Hepatic stellate cell (primary cell): ENCODE measurements at regions not wholly inside any gene's neighbourhood (a gene's known extent, or its start where the extent isn't known, plus 50 kb on each side); places are given as distances from the start of the nearest gene placed in this dataset.
"Not testable (repeated sequence)": the region's sequence is repeated elsewhere in the genome, so short reads cannot be mapped to it uniquely, and the experiment has no call there.

Experiments used
- DNase-seq: peaks from one replicate; pipeline ENCODE4 v3.0.0; 2011; ENCODE audit warnings: low spot score

DNA sequence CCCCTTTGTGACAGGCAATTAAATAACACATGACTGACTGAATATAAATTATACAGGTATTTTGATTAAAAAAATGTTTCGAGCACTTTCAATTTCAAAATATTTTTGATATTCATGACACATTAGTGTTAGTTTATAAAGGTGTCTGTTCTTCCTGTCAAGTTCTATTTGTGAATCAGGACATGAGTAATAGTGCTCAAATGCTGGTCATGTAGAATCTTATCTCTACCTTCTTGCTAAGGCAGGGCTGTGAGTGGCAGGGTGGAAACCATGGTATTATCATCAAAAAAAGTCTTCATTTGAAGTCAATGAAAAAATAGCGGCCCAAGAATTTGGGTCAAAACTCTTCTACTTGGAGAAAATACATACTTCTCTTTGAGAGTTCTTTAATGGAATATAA lies 250.2 kb downstream of the DACT1 start:
- no peak for DNase-seq

DNA sequence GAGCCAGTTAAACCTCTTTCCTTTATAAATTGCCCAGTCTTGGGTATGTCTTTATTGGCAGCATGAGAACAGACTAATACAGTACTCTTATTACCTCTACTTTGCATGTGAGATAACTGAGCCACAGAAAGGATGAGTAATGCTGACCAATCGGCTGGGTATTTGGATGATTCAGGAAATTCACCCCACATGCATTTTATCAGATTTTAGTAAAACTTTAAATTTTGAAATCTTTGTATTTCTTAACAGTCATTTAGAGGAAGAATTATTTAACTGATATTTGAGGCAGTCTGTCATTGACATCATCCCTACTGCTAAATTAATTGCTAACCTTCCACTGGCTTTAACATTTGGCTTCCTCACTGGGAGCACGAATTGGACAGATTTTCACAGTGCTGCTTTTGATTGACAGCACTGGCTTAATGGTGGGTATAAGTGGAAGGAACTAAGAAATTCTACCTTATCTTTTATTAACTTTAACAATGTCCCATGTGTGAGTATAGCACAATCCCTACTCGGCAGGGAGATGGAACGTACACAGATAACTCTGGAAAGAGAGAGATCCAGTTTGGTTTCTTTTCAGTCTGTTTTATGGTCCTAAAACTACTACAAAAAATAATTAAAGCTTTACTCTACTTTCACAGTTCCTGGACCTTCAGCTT lies 261.0 kb downstream of the DACT1 start:
- peak; percentile 27 for DNase-seq

DNA sequence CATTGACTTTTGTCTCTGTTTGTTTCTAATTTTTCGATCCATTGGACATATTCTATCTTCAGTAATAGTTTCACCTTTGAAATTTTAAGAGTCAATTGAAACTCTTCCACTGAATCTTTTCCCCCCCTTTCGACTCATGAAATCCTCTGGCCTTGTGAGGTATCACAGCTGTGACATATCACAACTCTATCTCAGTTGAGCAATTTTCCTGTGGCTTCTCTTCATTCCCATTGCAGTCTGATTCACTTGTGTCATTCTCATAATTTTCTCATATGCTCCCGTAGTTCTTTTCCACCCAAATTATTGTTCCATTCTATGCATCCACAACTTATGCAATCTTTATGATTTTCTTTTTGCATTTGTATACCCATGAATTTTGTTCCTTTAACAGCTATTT lies 261.6 kb downstream of the DACT1 start:
- DNase-seq = peak; percentile 30

DNA sequence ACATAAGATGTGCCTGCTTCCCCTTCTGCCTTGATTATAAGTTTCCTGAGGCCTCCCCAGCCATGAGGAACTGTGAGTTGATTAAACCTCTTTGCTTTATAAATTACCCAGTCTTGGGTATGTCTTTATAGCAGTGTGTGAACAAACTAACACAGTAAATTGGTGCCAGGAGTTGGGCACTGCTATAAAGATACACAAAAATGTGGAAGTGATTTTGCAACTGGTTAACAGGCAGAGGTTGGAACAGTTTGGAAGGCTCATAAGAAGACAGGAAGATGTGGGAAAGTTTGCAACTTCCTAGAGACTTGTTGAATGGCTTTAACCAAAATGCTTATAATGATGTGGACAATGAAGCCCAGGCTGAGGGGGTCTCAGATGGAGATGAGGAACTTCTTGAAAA lies 264.1 kb downstream of the DACT1 start:
- no peak for DNase-seq

DNA sequence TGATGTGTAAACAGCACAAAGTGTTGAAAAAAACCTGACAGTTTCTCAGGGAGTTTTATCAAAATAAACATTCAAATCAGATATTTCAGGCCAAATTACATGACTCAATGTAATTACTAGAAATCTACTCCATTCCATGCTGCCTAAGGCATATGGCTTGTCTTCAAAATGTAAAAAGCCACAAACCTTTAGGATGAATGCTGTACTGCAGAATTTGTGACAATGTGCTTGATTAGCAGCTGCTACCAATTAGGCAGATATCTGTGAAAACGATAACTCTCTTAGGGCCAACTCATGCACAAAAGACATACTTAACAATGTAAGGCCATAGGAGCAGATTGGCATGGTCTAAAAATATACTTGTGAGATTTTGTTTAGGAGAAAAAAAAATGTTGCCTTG lies 267.0 kb downstream of the DACT1 start:
- no peak for DNase-seq

DNA sequence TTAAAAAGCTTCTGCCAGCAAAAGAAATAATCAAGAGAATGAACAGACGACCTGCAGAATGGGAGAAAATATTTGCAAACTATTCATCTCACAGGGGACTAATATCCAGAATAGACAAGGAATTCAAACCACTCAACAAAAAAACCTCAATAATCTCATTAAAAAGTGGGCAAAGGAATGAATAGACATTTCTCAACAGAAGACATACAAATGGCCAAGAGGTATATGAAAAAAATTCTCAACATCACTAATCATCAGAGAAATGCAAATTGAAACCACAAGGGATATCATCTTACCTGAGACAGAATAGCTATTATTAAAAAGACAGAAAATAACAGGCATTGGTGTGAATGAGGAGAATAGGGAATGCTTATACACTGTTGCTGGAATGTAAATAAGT lies 270.0 kb downstream of the DACT1 start:
- DNase-seq = no peak

DNA sequence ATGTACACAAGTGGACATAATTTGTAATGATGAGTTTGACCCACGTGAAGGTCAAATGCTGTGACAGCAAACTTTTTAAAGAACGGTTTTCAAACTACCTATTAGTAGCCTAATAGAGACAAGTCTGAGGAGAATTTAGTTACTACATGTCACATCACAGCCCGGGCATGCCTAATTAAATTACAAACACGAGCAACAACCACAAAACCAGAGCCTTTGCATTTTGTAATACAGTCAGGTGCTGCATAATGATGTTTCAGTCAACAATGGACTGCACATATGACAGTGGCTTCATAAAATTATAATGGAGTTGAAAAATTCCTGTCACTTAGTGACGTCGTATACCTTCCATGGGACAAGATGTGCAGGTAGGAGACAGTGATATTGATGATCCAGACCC lies 274.5 kb downstream of the DACT1 start:
- DNase-seq = no peak

DNA sequence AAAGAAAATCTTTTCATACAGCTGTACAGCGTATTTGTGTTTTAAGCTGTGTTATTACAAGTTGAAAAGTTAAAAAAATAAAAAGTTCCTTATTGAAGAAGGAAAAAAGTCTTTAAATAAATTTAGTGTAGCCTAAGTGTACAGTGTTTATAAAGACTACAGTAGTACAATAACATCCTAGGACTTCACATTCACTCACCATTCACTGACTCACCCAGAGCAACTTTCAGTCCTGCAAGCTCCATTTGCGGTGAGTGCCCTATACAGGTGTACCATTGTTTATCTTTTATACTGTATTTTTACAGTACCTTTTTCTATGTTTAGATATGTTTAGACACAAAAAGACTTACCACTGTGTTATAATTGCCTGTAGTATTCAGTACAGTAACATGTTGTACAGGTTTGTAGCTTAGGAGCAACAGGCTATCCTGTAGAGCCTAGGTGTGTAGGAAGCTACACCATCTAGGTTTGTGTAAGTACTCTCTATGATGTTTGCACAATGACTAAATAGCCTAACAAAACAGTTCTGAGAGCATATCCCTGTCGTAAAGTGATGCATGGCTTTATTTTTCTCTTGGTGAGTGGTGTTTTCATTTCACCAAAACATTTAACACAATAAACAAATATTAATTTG lies 275.2 kb downstream of the DACT1 start:
- DNase-seq = no peak

DNA sequence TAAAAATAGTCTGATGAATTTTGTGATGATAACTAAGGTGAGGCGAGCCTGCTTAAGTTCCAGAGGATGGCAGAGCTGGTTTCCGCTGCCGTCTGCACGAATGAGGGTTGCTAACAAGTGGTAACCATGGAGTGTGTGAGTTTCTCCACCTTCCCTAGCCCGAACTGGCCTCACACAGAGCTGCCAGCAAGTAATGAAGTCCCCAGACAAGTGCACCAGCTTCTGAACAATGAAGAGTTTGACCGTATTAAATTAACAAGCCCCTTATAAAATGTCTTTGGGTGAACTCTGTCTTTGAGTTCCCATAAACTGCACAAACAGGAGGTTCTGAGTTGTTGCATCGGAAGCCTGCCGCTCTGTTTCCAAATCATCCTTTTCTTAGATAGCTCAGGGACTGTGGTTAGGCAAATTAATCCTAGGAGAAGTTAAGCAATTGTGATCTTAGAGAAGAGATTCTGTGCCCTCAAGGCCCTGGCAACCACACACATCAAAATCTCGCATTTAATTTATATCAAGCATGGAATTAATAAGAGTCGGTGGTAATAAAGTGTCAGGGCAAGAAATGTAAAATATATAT lies 274.1 kb upstream of the DAAM1 start:
- no peak for DNase-seq

DNA sequence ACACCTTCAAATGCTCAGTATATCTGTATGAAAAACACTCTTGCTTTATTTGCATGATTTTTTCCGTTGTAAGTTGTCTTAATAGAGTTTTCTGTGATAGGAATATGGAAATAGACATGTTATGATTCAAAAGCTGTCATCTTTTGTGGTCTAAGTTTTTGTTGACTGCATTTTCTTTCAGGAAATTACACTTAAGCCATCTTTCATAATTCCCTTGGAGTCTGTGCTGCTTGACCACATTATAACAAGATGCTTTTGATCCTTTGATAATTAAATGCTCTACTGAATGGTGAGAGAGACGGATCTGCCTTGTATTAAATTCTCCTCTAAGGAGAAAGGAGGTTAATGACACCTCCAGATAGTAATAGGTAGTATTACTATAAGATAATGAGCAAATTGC lies 272.8 kb upstream of the DAAM1 start:
- no peak for DNase-seq

DNA sequence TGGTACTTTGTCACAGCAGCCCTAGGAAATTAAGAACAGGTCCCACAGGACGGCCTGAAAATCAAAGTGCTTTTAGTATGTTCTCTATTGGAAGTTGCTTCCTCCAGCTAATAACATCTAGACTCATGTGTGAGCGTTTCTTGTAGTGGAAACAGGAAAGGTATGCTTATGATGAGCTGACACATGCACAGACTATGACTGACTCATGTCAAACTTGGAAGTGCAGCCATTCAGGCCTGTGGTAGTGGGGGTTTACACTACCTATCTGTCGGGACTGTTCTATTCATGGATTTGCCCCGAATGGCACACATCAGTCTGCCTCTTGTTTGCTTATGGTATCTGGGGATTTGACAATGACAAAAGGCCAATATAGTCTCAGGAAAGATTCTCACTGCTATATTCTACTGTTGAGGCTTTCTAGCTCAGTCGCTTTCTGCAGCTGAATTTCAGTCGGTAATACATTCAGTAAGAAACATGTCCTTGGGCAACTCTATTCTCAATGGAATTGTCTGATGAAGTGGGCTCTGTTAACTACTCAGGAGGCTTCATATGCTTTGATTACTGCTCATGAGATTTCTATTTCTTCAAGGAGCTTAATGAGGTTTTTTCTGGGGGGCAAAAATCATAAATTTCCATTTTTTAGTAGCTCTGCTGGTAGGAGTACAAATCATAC lies 270.3 kb upstream of the DAAM1 start:
- DNase-seq = peak; percentile 9

DNA sequence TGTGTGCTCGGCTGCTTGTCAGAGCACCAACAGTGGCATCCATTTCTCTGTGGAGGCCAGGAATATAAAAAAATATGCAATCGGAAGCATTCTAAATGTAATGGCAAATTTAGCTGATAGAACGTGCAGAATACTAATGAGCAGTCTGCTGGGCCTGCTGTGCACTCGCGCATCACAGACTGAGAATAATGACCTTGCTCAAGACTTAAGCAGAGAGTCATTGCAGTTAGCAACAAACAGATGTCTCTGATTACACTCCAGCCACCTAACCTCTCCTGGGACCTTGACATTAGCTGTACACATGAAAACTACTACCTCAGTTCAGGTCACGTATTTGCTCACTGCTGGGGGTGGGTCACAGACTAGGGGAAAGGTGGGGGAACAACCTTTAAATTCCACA lies 269.2 kb upstream of the DAAM1 start:
- DNase-seq = no peak

DNA sequence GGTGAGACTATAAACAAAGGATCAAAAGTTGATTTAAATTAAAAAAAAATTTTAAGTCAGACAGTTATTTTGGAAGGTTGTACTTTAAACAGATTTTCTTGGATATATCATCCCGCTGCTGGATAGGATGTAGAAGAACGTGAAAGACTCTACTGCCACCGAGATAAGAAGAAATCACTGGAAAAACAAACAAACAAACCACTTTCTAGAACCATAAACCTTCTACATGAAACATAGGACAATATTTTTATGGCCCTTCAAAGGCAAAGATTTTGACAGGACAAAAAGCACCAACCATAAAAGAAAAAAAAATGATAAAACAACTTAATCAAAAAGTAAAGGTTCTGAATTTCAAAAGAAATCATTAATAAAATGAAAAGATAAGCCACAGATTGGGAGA lies 268.2 kb upstream of the DAAM1 start:
- DNase-seq = no peak

DNA sequence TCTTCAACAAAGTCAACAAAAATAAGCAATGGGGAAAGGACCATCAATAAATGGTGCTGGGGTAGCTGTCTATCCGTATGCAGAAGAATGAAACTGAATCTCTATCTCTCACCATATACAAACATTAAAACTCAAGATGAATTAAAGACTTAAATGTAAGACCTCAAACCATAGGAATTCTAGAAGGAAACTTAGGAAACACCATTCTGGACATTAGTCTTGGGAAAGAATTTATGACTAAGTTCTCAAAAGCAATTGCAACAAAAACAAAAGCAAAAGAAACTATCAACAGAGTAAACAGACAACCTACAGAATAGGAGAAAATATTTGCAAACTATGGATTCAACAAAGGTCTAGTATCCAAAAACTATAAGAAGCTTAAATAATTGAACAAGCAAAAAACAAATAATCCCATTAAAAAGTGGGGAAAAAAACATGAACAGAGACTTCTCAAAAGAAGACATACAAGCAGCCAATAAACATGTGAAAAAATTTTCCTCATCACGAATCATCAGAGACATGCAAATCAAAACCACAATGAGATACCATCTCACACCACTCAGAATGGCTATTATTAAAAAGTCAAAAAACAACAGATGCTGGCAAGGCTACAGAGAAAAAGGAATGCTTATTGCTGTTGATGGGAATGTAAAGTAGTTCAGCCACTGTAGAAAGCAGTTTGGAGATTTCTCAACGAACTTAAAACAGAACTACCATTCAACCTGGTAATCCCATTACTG lies 266.1 kb upstream of the DAAM1 start:
- DNase-seq = not testable (repeated sequence)

DNA sequence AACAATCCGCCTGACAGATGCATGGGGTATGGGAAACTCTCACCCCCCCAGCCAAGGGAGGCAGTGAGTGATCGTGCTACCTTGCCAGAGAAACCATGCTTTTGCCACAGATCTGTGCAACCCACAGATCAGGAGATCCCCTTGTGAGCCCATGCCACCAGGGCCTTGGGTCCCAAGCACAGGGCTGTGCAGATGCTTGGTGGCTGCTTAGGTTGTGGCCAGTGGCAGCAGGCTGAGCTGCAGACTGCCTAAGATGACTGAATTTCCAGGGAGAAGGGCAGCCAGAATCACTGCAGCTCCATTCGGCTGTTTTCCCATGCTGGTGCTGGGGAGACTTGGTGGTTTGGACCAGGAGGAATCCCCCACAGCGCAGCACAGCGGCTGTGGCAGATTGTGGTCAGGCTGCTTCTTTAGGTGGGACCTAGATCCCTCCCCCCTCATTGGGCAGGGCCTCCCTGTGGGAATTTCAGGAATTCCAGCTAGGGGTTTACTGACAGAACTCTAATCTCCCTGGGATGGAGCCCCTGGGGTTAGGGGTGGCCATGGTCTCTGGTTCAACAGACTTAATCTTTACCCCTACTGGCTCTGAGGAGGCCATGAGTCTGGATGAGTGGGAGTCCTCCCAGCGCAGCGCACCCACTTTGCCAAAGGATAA lies 264.6 kb upstream of the DAAM1 start:
- DNase-seq = no peak

DNA sequence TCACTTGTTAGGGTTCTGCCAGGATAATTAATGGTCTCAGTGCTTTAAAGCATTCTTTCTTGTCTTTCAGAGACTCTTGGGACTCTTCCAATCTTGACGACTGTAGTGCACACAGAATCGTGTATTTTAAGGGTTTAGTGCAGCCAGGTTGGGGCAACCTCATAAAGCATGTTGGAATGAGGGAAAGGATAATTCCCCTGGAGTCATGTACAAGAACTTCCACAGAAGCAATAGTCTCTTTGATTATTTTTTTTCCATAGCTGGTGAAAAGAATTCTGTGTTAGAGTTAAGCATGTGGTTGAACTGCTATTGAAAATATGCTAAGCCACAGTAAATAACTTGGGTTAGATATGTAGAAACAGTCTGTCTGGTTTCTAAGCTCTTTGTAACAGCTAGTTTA lies 246.8 kb upstream of the DAAM1 start:
- DNase-seq = no peak

DNA sequence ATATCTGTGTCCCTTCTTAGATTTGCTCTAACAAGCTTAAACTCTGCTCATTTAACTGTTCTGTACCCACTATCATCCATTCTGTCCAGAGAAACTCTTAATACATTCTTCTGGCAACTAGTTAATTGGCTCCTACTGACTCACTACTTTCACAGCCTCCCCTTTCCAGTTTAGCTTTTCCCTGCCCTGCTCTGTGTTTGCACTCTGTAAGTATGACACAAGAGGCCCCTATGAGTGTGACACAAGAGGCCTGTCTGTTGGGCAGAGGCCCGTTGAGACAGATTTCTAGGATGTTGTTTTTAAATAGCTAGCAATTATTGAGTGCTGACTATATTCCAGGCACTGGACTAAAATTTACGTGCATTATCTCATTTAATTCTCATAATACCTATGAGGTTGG lies 246.0 kb upstream of the DAAM1 start:
- DNase-seq = no peak

DNA sequence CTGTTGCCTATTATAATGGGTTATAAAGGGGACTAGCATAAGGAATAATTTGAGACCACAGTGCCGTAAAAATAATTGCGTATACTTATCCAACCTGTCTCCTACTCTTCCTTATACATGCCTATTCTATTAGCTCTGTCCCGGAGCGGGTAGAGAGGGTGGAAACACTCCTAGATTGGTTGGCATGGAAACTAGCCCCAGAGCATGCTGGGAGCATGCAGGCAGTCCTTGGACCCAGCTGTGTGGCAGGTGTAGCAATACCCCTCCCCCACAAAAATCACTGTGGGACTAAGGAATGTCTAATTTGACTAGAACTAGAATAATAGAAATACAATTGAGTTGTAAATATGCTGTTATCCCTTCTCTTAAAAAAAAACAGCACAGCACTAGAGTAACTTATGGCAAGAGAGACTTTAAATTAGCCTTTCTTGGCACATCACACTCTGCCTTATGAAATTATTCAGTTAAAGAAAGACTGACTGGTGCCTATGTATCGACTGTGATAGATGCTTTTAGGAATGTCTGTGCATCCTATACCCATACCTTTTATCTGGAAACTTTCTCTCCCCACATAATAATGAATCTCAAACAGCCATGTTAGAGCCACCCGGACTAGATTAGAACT lies 244.0 kb upstream of the DAAM1 start:
- no peak for DNase-seq

DNA sequence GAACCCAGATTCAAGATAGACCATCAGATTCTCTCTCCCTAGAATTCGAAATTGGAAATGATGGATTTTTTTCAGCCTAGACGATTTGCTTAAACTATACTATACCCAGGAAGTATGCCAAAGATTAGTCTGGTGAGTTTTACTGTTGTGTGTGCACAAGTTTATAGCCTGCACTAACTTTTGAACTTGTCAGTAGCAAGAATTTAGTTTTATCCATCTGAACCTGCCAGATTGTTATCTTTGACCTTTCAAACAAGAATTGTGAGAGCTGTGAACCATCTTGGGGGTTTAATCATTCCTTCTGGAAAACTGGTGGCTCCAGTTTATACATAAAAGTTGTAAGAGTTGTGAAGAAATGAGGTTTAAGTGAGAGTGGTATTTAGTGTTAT lies 243.5 kb upstream of the DAAM1 start:
- no peak for DNase-seq

DNA sequence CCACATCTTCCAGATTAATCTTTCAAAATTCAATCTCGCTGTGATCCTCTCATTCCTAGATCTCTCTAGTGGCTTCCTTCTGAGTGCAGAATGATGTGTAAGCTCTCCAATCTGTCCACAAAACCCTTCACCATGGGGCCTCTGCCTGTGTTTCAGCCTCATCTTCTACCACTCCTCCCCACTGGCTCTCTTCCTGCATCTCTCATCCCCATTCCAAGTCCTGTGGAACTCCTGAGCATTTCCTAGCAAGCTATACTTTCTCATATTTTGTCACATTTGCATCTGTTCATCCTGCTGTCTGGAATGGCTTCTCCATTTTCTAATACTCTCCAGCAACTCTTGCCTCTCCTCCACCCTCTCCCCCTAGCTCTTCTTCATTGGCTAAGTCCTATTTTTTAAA lies 242.0 kb upstream of the DAAM1 start:
- no peak for DNase-seq

DNA sequence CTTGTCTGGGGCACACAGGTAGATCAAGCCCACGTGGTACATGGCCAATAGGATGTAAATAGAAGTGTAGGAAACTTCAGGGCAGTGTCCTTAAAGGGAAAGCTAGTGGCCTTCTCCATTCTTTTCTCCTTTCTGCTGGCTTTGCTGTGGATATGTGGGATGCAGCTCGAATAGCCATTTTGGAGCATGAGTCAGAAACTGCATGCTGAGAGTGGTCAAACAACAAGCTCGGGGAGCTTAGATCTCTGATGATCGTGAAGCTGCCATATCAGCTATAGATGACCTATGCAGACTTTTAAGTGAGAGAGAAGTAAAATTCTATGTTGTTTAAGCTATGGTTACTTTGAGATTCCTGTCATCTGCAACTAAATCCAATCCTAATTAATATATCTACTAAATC lies 241.3 kb upstream of the DAAM1 start:
- DNase-seq = no peak
